Central memory CD8-positive, alpha-beta T cell (primary cell): ENCODE measurements at regions not wholly inside any gene's neighbourhood (a gene's known extent, or its start where the extent isn't known, plus 50 kb on each side); places are given as distances from the start of the nearest gene placed in this dataset.

Source experiments
- ATAC-seq: fragments of 150-1000 bp; cut with Tn5 transposase; replicated peaks from 2 replicates; pipeline ENCODE4 v1.10.0; 2022; ENCODE audit warnings: mild to moderate bottlenecking, moderate FRiP score, moderate number of reproducible peaks; ENCODE audit not compliant: poor library complexity, severe bottlenecking; ENCODE audit errors: extremely low read depth
- DNase-seq, 2 donors: peaks; one replicate each; pipeline ENCODE4 v3.0.0; 2021; ENCODE audit warnings: low spot score in 2 of 2
- H3K27ac Mint-ChIP-seq: one replicate; pipeline ENCODE4 v1.8.0; 2022; ENCODE audit warnings: low read depth, mild to moderate bottlenecking, moderate library complexity, mixed read lengths
- H3K27me3 Mint-ChIP-seq: one replicate; pipeline ENCODE4 v1.8.0; 2022; ENCODE audit warnings: mixed read lengths
- H3K36me3 Mint-ChIP-seq: one replicate; pipeline ENCODE4 v1.8.0; 2022; ENCODE audit warnings: mild to moderate bottlenecking, moderate library complexity, mixed read lengths; ENCODE audit not compliant: insufficient read depth
- H3K4me1 Mint-ChIP-seq: one replicate; pipeline ENCODE4 v1.8.0; 2022; ENCODE audit warnings: mixed read lengths
- H3K4me3 Mint-ChIP-seq: one replicate; pipeline ENCODE4 v1.8.0; 2022; ENCODE audit warnings: mild to moderate bottlenecking, moderate library complexity, mixed read lengths
- H3K9me3 Mint-ChIP-seq: one replicate; pipeline ENCODE4 v1.8.0; 2022; ENCODE audit warnings: mixed read lengths

DNA sequence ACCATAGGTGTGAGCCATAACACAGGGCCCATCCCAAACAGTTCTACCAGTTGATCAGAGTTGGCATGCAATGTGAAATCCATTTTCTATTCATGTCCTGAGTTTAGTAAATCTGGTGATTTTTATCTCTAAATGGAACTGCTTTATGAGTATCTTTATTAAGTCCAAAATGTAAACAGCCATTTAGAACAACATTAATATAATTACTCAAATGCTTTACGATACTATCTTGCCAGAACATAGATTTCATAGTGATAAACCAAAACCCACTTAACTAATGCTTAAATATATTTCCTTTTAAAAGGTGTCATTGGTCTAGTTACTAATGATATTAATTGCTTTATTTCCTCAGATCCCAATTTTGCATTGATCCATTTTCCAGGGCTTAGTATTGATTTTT is 80.7 kb downstream of the PLCE1 start:
- Mint-ChIP-seq H3K27me3 (no peaks in the 10 kb centered on the region), H3K4me1 (no peaks in the 10 kb centered on the region), H3K9me3 (peaks cover 6% of the 10 kb centered on the region), H3K36me3 (no peaks in the 10 kb centered on the region), H3K4me3 (no peak overlapping the region), H3K27ac (no peak overlapping the region)
- ATAC-seq (no peak), DNase-seq (no peak)

DNA sequence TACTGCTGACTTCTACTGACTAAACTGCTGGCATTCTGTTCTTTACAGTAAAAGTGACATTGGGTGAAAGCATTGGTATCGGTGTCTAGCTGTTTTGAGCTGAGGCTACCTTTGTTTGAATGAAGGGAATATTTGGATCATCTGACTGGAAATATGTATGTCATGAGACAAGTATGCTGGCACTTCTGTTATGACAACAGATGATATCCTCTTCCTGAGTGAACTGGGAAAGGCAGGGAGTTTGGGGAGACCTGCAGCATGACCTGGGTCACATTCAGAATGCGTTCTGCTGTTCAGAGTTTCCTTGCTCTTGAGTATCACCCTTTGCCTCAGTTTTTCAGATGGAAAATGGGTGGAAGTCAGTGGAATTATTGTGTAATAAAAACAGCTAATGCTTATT is 81.8 kb downstream of the PLCE1 start:
- Mint-ChIP-seq H3K27me3 (no peaks in the 10 kb centered on the region), H3K9me3 (peaks cover 6% of the 10 kb centered on the region), H3K4me1 (no peaks in the 10 kb centered on the region), H3K36me3 (no peaks in the 10 kb centered on the region), H3K4me3 (no peak overlapping the region), H3K27ac (no peak overlapping the region)
- no peak for DNase-seq
- no peak for ATAC-seq

DNA sequence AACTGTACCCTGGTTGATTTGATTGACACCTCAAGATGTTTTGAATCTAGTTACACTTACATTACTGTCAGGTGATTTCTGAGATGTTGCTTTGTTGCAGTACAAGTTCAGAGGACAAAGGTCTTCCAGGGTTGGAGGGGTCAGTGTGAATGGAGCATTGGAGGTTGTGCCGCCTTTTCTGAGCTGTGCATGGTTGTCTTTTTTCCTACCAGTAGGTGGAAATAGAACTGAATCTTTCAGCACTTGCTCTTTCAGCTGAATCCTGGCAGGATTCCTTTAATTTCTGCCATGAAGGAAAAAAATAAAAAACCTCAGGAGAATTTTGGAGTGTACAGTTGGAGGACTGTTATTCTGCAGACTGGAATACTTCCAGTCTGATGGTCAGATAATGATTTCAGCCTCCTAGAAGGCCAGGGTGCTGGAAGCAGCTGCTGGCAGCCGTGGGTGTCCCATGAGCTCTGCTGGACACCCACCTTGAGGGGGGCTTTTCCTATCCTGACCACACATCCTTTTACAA is 82.7 kb downstream of the PLCE1 start:
- Mint-ChIP-seq H3K36me3 (no peaks in the 10 kb centered on the region), H3K27ac (no peak overlapping the region)

DNA sequence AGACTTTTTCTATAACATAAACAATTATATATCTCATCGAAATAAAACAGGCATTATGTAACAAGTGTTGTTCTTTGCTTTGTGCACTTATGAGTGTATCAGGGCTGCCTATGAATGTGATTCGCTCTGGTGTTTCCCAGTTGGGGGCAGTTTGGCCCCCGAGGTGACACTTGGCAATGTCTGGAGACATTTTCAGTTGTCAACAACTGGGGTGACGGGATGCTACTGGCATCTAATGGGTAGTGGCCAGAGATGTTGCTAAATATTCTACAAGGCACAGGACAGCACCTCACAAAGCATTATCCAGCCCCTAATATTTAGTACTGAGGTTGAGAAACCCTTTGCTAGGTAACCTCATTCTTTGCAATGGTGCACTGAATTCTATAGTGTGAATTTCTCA is 83.3 kb downstream of the PLCE1 start:
- DNase-seq = no peak
- H3K27ac Mint-ChIP-seq = no peak overlapping the region
- H3K27me3 Mint-ChIP-seq = no peaks in the 10 kb centered on the region
- no peaks in the 10 kb centered on the region for H3K36me3 Mint-ChIP-seq
- H3K4me1 Mint-ChIP-seq = no peaks in the 10 kb centered on the region
- peaks cover 6% of the 10 kb centered on the region for H3K9me3 Mint-ChIP-seq
- H3K4me3 Mint-ChIP-seq = no peak overlapping the region
- no peak for ATAC-seq

More for the DNA sequence above, 82.7 kb downstream of the PLCE1 start:
- Mint-ChIP-seq H3K27me3 (no peaks in the 10 kb centered on the region), H3K4me3 (no peak overlapping the region), H3K9me3 (peaks cover 6% of the 10 kb centered on the region), H3K4me1 (no peaks in the 10 kb centered on the region)
- ATAC-seq (no peak), DNase-seq (no peak)

DNA sequence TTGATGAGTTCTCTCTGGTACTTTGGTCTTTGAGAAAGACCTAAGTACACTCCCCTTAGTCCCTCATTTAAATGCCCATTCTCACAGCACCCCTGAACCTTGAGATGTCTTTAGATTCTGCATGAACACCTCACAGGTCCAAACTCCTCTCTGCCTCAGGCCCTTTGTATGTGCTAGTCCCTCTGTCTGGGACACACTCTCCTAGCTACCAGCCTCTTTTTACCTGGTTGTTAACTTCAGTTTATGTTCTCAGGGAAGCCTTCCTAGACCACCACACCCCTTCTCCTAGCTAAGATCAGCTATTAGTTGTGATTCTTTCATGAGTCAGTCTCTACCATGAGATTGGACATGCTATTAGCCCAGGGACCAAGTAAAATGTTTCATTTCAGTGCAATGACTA is 86.4 kb downstream of the PLCE1 start:
- no peaks in the 10 kb centered on the region for H3K27me3 Mint-ChIP-seq
- H3K27ac Mint-ChIP-seq = no peak overlapping the region
- H3K4me1 Mint-ChIP-seq = no peaks in the 10 kb centered on the region
- ATAC-seq (no peak), DNase-seq (no peak)
- no peak overlapping the region for H3K4me3 Mint-ChIP-seq
- H3K9me3 Mint-ChIP-seq = peaks cover 2% of the 10 kb centered on the region
- H3K36me3 Mint-ChIP-seq = no peaks in the 10 kb centered on the region

DNA sequence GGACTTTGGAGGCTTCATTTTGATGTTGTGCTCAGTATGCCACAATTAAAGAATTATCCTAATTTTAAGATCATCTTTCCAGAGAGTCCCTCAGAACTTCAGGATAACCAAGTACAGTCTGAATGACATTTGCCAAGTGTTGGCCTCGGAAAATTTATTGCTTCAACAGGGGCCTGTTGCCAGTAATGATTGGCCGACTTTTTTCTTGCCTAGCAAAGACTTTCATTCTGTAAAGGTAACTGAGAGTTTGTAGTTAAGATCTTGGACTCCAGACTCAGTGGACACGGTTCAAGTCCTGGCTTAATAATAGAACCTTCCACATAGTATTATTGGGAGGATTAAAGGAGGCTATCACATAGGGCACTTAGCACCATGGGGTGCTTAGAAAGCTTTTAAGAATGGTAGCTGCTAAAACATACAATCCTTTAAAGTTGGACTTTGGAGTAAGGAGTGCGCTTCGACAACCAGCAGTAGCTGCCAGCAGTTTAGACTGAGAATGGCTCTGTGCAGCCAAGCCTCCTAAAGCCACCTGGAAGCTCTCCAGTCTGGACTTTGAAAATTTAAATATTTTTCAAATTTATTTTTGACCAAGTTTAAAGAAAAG is 90.0 kb downstream of the PLCE1 start:
- Mint-ChIP-seq H3K9me3 (no peaks in the 10 kb centered on the region), H3K27ac (no peak overlapping the region), H3K4me1 (no peaks in the 10 kb centered on the region), H3K36me3 (no peaks in the 10 kb centered on the region), H3K4me3 (no peak overlapping the region), H3K27me3 (no peaks in the 10 kb centered on the region)
- no peak for DNase-seq
- ATAC-seq = no peak

DNA sequence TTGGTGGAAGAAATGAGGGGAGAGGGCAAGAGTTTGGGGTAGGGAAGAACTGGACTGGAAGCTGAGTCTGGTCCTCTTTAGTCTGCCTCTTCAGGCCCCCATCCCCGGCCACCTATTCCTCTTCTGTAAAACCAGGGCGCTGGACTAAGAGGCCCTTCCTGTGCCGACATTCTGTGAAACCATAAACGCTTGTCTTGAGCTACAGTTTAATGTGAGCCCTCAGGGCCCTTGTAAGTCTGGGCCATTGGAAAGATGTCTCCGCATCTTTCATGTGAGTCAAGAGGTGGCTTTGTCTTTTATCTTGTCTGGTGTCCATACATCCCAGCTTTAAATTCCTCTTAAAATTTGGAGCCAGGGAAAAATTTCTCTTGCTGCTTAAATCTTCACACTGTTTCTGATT is 90.6 kb downstream of the PLCE1 start:
- H3K27ac Mint-ChIP-seq = no peak overlapping the region
- no peaks in the 10 kb centered on the region for H3K36me3 Mint-ChIP-seq
- H3K4me1 Mint-ChIP-seq = no peaks in the 10 kb centered on the region
- no peak for DNase-seq
- ATAC-seq = no peak
- H3K27me3 Mint-ChIP-seq = no peaks in the 10 kb centered on the region
- H3K4me3 Mint-ChIP-seq = no peak overlapping the region
- no peaks in the 10 kb centered on the region for H3K9me3 Mint-ChIP-seq

DNA sequence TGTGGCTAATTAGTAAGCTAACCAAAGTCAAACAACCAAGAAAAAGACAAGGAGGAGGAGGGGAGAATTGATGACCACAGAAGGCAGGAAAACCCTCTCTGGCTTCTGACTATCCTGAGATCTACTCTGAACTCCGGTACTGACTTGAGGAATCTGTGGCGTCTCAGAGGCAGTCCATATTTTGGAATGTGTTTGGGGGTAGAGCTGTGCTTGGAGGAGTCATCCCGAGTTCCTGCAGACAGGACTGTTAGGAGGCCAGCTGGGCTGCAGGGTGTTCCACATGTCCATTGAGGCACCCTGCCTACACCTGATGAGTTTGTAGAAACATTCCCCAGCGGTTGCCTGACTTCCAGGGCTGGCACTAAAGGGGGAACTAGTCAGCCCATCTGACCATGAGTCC is 91.6 kb downstream of the PLCE1 start:
- no peaks in the 10 kb centered on the region for H3K9me3 Mint-ChIP-seq
- H3K4me1 Mint-ChIP-seq = no peaks in the 10 kb centered on the region
- ATAC-seq (no peak), DNase-seq (no peak)
- no peaks in the 10 kb centered on the region for H3K27me3 Mint-ChIP-seq
- H3K4me3 Mint-ChIP-seq = no peak overlapping the region
- no peak overlapping the region for H3K27ac Mint-ChIP-seq
- no peaks in the 10 kb centered on the region for H3K36me3 Mint-ChIP-seq

DNA sequence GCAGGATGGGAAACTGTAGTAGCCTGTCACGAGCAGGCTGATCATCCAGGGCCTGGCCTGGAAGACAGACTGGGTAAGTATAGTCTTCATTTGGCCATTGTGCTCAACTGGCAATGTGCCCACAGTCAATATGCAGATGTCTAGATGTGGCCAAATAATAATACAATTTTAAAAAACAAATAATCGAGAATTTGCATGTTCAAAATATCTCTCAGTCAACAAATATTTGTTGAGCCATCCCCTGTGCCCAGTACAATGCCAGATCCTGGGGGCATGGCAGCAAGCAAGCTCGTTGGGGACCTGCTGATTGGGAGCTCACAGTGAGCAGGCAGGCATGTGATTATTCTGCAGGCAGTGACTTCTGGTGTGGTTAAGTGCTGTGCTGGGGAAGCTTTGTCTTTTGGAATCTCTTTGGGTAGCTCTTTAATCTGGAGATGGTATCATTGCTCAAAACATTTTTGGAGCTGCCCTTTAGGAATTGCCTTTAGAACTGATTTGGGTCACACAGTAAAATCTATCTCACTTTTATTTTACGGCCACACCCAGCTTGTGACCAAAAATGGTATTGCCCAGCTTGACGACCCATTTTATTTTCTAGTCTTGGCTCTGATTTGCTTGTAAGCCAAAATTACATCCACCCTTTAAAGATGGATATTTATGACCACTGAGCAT is 92.2 kb downstream of the PLCE1 start:
- H3K9me3 Mint-ChIP-seq = no peaks in the 10 kb centered on the region
- no peak for ATAC-seq
- H3K4me3 Mint-ChIP-seq = no peak overlapping the region

DNA sequence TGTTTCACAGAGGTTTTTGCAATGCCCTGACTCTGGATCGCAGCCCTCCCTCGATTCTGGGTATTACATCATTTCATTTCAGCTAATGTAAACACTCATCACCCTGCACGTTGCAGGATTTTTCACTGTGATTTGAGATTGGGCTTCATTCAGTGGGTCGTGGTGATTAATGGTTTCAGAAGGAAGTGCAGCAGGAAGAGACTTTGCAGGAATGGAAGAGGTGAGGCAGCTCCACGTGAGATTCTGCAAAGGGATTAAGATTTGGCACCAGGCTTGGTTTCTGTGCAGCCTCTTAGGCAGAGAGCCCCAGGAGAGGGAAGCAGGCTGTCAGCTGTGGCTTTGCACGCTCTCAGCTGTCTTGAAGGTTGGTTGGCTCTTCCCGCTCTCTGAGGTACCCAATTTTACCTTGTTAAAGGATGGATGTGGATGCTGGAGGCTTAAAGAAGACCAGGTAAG is 95.2 kb downstream of the PLCE1 start:
- Mint-ChIP-seq H3K4me1 (no peaks in the 10 kb centered on the region), H3K27me3 (no peaks in the 10 kb centered on the region), H3K9me3 (peaks cover 5% of the 10 kb centered on the region), H3K36me3 (no peaks in the 10 kb centered on the region), H3K27ac (no peak overlapping the region), H3K4me3 (no peak overlapping the region)
- DNase-seq (no peak), ATAC-seq (no peak)

More for the DNA sequence above, 92.2 kb downstream of the PLCE1 start:
- H3K36me3 Mint-ChIP-seq = no peaks in the 10 kb centered on the region
- H3K4me1 Mint-ChIP-seq = no peaks in the 10 kb centered on the region
- H3K27me3 Mint-ChIP-seq = no peaks in the 10 kb centered on the region
- DNase-seq = no peak
- H3K27ac Mint-ChIP-seq = no peak overlapping the region

DNA sequence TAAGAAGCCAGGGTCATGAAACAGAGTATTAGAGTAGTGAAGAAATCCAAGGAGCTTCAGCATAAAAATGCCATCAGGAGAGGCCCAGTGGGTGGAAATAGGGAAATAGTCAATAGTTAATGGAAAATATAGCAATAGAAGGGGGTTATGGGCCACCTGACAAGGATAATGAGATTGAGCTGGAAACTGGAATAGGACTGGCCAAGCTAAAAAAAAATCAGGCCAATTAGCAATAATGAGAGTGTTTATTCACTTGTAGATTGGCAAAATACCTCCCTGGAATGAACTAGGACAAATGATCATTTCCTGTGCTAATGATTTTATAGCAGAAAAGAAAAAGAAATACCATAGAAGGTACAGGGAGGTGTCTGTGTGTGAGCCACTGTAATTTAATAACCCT is 97.9 kb downstream of the PLCE1 start:
- H3K27ac Mint-ChIP-seq = no peak overlapping the region
- ATAC-seq (no peak), DNase-seq (no peak)
- peaks cover 5% of the 10 kb centered on the region for H3K9me3 Mint-ChIP-seq
- H3K4me1 Mint-ChIP-seq = no peaks in the 10 kb centered on the region
- no peaks in the 10 kb centered on the region for H3K36me3 Mint-ChIP-seq
- H3K4me3 Mint-ChIP-seq = no peak overlapping the region
- H3K27me3 Mint-ChIP-seq = no peaks in the 10 kb centered on the region

DNA sequence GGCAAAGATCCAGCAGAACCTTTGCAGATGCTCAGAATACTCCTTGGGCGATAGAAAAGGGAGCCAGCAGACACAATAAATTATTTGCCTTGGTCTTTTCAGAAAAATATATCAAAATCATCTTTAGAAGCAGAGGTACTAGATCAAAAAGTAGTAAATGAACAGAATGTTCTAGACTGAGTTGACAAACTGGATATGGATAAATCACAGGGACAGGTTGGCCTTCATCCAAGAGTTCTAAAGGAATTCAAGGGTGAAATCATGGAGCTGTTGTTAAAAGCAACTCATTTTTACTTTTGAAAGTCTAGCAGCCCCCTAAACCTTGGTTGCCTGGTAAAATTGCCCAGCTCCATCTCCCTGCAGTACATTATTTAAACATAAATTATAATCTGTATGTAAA is 99.1 kb downstream of the PLCE1 start:
- DNase-seq (no peak), ATAC-seq (no peak)
- Mint-ChIP-seq H3K27me3 (no peaks in the 10 kb centered on the region), H3K9me3 (peaks cover 5% of the 10 kb centered on the region), H3K36me3 (no peaks in the 10 kb centered on the region), H3K4me1 (no peaks in the 10 kb centered on the region), H3K4me3 (no peak overlapping the region), H3K27ac (no peak overlapping the region)

DNA sequence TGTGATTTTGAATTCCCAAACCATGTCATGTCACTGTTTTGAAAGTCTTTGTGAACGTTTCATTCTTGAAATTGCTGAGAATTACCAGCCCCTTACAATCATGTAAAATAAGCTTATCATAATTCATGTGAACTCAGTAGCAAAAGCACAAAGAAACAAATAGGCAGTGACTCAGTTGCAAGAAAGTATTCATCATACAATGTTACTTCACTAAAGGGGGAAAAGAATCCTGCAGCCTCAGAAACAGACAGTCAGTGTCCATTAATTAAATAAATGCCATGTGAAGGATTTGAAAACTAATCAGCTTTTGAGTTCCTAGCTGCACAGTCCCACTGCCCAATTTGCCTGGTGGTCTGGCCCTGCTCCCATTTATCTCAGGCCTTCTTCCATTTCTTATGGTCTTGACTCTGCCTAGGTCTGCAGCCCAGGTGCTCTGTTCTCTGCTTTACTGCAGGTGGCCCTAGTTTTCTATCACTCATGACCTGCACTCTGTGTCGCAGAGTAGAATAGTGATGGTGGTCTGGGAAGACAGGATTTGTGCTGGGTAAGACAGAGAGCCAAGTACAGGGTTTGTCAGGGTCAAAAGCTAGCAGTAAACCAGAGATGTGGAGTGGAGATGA is 99.7 kb downstream of the PLCE1 start:
- ATAC-seq (no peak), DNase-seq (no peak)
- Mint-ChIP-seq H3K4me1 (no peaks in the 10 kb centered on the region), H3K27ac (no peak overlapping the region), H3K36me3 (no peaks in the 10 kb centered on the region), H3K9me3 (peaks cover 5% of the 10 kb centered on the region), H3K4me3 (no peak overlapping the region), H3K27me3 (no peaks in the 10 kb centered on the region)
